A673 (cell line): ENCODE measurements at regions not wholly inside any gene's neighbourhood (a gene's known extent, or its start where the extent isn't known, plus 50 kb on each side); places are given as distances from the start of the nearest gene placed in this dataset.

Source experiments
- EZH2 ChIP-seq: fragments of 200-600 bp; sonication (generic); IDR thresholded peaks from 2 replicates; pipeline ENCODE4 v1.6.1; 2017; ENCODE audit warnings: borderline replicate concordance, low read depth, mild to moderate bottlenecking, mixed read lengths, antibody characterized with exemption, low read length; ENCODE audit not compliant: poor library complexity, severe bottlenecking
- TF ChIP-seq, protein P1 (sequence below): fragments of 300-800, 200-600 bp; sonication (generic); conservative IDR thresholded peaks from 2 replicates; pipeline ENCODE4 v1.5.1; 2017; ENCODE audit warnings: low read depth, mild to moderate bottlenecking, antibody characterized with exemption, low read length, moderate library complexity, mixed read lengths

DNA sequence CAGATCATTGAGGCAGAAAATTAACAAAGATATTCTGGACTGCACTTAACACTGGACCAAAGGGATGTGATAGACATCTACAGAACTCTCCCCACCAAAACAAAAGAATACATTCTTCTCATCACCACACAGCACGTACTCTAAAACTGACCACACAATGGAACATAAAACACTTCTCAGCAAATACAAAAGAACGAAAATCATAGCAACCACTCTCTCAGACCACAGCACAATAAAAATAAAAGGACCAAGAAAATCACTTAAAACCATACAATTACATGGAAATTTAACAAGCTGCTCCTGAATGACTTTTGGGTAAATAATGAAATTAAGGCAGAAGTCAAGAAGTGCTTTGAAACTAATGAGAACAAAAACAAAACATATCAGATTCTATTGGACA lies 254.0 kb upstream of the STXBP6 start:
- TF ChIP-seq, protein P1, sequence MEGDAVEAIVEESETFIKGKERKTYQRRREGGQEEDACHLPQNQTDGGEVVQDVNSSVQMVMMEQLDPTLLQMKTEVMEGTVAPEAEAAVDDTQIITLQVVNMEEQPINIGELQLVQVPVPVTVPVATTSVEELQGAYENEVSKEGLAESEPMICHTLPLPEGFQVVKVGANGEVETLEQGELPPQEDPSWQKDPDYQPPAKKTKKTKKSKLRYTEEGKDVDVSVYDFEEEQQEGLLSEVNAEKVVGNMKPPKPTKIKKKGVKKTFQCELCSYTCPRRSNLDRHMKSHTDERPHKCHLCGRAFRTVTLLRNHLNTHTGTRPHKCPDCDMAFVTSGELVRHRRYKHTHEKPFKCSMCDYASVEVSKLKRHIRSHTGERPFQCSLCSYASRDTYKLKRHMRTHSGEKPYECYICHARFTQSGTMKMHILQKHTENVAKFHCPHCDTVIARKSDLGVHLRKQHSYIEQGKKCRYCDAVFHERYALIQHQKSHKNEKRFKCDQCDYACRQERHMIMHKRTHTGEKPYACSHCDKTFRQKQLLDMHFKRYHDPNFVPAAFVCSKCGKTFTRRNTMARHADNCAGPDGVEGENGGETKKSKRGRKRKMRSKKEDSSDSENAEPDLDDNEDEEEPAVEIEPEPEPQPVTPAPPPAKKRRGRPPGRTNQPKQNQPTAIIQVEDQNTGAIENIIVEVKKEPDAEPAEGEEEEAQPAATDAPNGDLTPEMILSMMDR, result no peak
- TF ChIP-seq EZH2, result no peak
